GM12874 (cell line): ENCODE measurements at regions not wholly inside any gene's neighbourhood (a gene's known extent, or its start where the extent isn't known, plus 50 kb on each side); places are given as distances from the start of the nearest gene placed in this dataset.

ENCODE experiments used
- CTCF ChIP-seq: IDR thresholded peaks from 2 replicates; pipeline ENCODE4 v1.5.1; 2011; ENCODE audit warnings: low read depth, mild to moderate bottlenecking, control low read depth, low read length, moderate library complexity; ENCODE audit not compliant: insufficient read depth

GRCh38 chr6:10271982-10272381 lies 142.9 kb downstream of the TFAP2A start:
- TF ChIP-seq CTCF: no peak

DNA sequence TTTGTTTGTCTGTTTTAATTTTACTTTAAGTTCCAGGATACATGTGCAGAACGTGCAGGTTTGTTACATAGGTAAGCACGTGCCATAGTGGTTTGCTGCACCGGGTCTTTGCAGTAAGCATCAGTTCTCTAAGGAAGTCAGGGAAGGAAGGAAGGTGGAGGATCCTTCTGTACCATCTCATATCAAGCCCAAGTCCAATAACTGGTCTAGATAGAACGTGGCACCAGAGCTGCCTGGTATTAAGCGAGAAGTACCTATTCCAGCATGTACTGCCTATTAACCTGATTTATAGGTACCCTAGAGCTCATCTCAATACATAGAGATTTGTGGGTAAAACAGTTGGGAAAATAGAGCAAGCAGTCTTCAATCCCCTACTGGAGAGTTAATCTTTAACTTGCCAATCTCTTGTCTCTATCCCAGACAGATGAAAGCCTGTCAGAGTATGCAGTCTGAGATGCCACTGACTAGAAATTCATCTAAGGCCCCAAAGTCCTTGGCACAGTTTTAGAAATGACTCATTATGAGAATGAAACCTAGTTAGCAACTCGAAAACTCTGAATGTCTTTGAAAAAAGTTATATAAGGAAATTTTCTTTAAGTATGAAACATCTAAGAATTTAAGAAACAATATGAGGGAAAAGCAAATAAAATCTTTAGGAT lies 144.9 kb downstream of the TFAP2A start:
- TF ChIP-seq CTCF: no peak

DNA sequence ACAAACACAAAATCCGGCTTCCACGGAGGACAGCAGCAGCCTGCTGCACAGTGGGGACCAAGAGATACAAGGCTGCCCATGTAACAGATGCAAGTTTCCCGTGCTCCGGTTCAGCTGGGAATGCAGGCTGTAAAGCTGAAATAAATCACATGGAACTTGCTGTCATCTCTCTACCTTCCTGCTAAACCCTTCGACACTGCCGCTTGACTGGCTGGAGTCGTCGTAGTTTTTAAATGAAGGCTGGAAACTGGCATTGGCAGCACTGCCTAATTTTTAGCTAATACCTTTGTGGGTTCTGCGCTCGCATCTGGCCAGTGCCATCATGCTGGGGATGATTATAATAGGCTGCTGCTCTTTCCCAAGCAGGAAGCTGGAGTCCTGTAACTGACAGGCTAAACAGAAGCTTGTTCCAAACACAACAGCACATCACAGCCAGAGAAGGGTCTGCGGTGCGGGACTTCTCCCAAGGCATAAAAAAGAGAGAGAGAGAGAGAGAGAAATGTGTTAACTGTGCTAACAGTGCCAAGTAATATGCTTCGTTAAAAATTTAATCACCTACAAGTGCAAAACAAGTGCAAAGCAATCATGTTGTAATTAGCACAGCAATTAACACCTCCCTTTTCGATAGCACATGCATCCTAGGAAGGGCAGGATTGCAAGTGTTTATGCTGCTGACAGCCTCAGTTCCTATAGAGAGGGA lies 146.1 kb downstream of the TFAP2A start:
- TF ChIP-seq CTCF: no peak

GRCh38 chr6:10268111-10268510 lies 146.8 kb downstream of the TFAP2A start:
- no peak for TF ChIP-seq CTCF

DNA sequence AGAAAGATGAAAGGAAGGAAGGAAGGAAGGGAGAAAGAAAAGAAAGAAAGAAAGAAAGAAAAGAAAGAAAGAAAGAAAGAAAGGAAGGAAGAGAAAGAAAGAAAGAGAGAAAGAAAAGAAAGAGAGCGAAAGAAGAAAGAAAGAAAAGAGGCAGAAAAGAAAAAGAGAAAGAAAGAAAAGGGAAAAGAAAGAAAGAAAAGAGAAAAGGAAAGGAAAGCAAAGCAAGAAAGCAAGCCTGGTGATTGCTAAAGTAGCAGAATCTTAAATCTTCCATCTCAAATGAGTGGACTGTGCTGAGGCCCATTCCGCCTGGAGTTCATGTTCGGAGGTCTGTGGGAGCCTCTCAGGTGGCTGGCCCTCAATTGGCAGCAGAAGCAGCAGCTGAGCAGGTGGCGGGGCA lies 148.4 kb downstream of the TFAP2A start:
- TF ChIP-seq CTCF: no peak

GRCh38 chr6:10266061-10266460 lies 148.8 kb downstream of the TFAP2A start:
- TF ChIP-seq CTCF: no peak

DNA sequence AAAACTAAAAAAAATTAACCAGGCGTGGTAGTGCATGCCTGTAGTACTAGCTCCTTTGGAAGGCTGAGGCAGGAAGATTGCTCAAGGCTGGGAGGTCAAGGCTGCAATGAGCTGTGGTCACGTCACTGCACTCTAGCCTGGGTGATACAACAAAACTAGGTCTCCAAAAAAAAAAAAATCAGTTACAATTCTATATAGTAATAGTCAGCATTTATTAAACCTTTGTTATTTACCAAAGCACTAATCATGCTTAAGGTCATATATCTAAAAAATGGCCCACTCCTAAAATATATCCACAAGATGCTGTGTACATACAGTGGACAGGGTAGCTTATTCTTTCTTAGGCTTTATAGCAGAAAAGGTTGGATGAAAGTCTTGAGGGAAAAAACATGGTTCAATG lies 152.4 kb downstream of the TFAP2A start:
- no peak for TF ChIP-seq CTCF
